GM12878 (cell line): ENCODE measurements at regions not wholly inside any gene's neighbourhood (a gene's known extent, or its start where the extent isn't known, plus 50 kb on each side); places are given as distances from the start of the nearest gene placed in this dataset. TPM values are rescaled to one million over a fixed set of nuclear protein-coding genes. Genes with fewer than 3 reads are reported as not detected.

Experiments used
- small RNA-seq: library from RNA; depleted of rRNA; stranded (forward); fragments of <200 nt; gene quantifications from one replicate; pipeline ENCODE3, GENCODE V24; 2014

Small RNAs in the stretch of these regions (small RNA-seq; reads per million reads assigned to genes)
- not detected for gene RNA5-8SP4
